Rectal smooth muscle tissue (tissue), 1 donor: ENCODE measurements at regions not wholly inside any gene's neighbourhood (a gene's known extent, or its start where the extent isn't known, plus 50 kb on each side); places are given as distances from the start of the nearest gene placed in this dataset.

Source experiments
- H3K27ac ChIP-seq: one replicate; pipeline ENCODE4 v1.7.0; 2013; ENCODE audit warnings: low read depth, low read length, inconsistent platforms
- H3K27me3 ChIP-seq: one replicate; pipeline ENCODE4 v1.7.0; 2013; ENCODE audit warnings: low read length; ENCODE audit not compliant: control insufficient read depth, insufficient read depth
- H3K36me3 ChIP-seq: one replicate; pipeline ENCODE4 v1.7.0; 2013; ENCODE audit warnings: low read length; ENCODE audit not compliant: control insufficient read depth, insufficient read depth
- H3K4me1 ChIP-seq: one replicate; pipeline ENCODE4 v1.7.0; 2013; ENCODE audit warnings: low read length; ENCODE audit not compliant: control insufficient read depth, insufficient read depth
- H3K4me3 ChIP-seq: one replicate; pipeline ENCODE4 v1.7.0; 2013; ENCODE audit warnings: low read length
- H3K9ac ChIP-seq: one replicate; pipeline ENCODE4 v1.7.0; 2013; ENCODE audit warnings: low read length

GRCh38 chr17:36736201-36737156, 135.1 kb downstream of the MRM1 start:
- no peak overlapping the region for H3K27ac ChIP-seq
- H3K36me3 ChIP-seq: no peaks in the 10 kb centered on the region
- no peak overlapping the region for H3K4me3 ChIP-seq
- no peaks in the 10 kb centered on the region for H3K4me1 ChIP-seq
- H3K27me3 ChIP-seq: no peaks in the 10 kb centered on the region
- H3K9ac ChIP-seq: no peak overlapping the region

- H3K9ac ChIP-seq: no peak overlapping the region
- H3K27ac ChIP-seq: no peak overlapping the region
- no peaks in the 10 kb centered on the region for H3K36me3 ChIP-seq
- H3K27me3 ChIP-seq: no peaks in the 10 kb centered on the region
- no peaks in the 10 kb centered on the region for H3K4me1 ChIP-seq
- no peak overlapping the region for H3K4me3 ChIP-seq
These were observed 137.8 kb downstream of the MRM1 start for GRCh38 chr17:36739208-36739607.

- Histone ChIP-seq H3K4me3 (no peak overlapping the region), H3K27me3 (no peaks in the 10 kb centered on the region), H3K36me3 (no peaks in the 10 kb centered on the region), H3K4me1 (no peaks in the 10 kb centered on the region), H3K27ac (no peak overlapping the region), H3K9ac (no peak overlapping the region)
These were observed 138.8 kb downstream of the MRM1 start for GRCh38 chr17:36740157-36740556.

GRCh38 chr17:36741019-36741902, 139.9 kb downstream of the MRM1 start:
- no peak overlapping the region for H3K27ac ChIP-seq
- H3K36me3 ChIP-seq: no peaks in the 10 kb centered on the region
- H3K4me1 ChIP-seq: no peaks in the 10 kb centered on the region
- no peak overlapping the region for H3K9ac ChIP-seq
- no peaks in the 10 kb centered on the region for H3K27me3 ChIP-seq
- H3K4me3 ChIP-seq: no peak overlapping the region

DNA sequence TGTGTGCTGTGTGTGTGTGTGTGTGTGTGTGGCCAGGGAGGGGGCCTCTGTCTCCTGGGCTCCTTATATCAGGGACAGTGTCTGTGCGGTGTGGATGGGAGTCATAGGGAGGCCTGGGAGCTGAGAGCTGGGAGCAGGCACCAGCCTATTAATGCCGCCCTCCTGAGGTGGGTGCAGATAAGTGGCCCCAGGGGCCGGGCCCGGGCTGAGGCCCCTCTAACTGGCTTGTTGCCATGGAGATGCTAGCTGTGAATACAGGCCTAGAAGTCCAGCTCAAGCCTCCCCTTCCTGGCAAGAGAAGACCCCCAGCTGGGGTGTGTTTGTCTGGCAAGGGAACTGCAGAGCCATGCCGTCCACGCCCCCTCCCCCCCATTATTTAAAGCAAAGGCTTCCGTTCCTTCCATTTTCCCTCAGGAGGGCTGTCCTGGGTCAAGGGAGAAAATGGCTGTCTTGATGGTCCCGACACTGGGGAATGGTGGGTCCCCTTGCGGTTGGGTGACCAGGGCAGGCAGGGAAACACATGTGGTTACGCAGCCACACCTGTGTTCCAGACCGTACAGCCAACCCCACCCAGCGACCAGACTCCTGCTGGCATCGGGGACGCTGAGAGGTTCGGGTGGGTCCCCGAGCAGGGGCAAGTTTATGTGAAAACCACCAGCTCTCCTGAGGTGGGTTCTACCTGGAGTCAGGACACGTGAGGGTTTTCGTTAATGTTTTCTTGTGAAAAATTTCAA, 141.1 kb downstream of the MRM1 start:
- Histone ChIP-seq H3K9ac (no peak overlapping the region), H3K27me3 (no peaks in the 10 kb centered on the region)

DNA sequence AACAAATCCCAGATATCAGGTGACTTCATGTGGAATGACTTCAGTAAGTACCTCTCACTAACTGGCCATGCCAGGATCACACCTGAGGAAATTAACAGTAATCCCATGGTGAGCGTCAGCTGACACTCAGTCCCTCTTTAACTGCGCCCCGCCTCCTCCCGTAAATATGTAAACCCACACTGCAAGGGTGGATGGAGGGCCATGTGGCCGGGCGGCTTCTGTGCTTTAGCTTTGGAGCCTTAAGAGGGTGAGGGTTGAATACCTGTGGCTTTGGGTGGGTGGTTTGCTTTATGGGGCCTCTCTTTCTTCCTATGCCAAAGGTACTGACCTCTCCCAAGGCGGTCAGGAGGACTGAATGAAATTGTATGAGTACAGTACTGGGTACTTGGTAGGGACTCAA, 141.7 kb downstream of the MRM1 start:
- Histone ChIP-seq H3K9ac (no peak overlapping the region), H3K27ac (no peak overlapping the region), H3K27me3 (no peaks in the 10 kb centered on the region), H3K4me3 (no peak overlapping the region), H3K36me3 (no peaks in the 10 kb centered on the region), H3K4me1 (no peaks in the 10 kb centered on the region)

More for the DNA sequence above, 141.1 kb downstream of the MRM1 start:
- no peaks in the 10 kb centered on the region for H3K4me1 ChIP-seq
- H3K27ac ChIP-seq: no peak overlapping the region
- no peaks in the 10 kb centered on the region for H3K36me3 ChIP-seq
- H3K4me3 ChIP-seq: no peak overlapping the region

DNA sequence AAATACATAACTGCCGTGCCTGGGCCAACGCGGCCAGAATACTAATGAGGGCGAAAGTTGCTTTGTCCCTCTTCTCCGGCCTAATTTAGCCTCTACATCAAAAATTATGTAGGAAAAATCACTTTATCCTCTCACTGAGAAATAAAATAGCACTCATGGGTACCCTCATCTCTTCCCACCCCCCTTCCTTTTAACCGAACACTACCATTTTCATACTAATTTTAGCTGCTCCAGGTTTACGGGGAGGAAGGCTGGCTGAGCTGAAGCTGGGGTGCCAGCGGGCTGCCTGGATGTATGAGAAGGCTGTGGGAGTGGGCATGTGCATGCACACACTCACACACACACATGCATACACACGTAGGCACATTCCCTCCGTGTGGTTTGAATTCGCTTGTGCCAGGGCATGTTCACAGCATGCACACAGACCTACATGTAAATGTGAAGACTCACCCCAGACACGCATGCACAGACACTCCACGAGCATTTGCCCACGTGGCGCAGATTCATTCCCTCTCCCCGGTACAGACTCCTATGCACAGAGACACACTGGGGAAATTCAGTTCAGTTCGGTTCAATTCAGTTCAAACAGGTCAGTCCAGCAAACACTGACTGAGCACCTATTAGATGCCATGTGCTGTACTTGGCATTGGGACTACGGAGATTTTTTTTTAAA, 145.1 kb downstream of the MRM1 start:
- H3K4me3 ChIP-seq: no peak overlapping the region
- H3K4me1 ChIP-seq: no peaks in the 10 kb centered on the region
- no peaks in the 10 kb centered on the region for H3K27me3 ChIP-seq
- H3K27ac ChIP-seq: no peak overlapping the region
- H3K36me3 ChIP-seq: no peaks in the 10 kb centered on the region
- no peak overlapping the region for H3K9ac ChIP-seq

GRCh38 chr17:36747861-36748260, 146.5 kb downstream of the MRM1 start:
- Histone ChIP-seq H3K27ac (no peak overlapping the region), H3K4me3 (no peak overlapping the region), H3K27me3 (no peaks in the 10 kb centered on the region), H3K9ac (no peak overlapping the region), H3K36me3 (no peaks in the 10 kb centered on the region), H3K4me1 (no peaks in the 10 kb centered on the region)

GRCh38 chr17:36748272-36748671, 146.9 kb downstream of the MRM1 start:
- Histone ChIP-seq H3K4me1 (no peaks in the 10 kb centered on the region), H3K4me3 (no peak overlapping the region), H3K36me3 (no peaks in the 10 kb centered on the region), H3K27me3 (no peaks in the 10 kb centered on the region), H3K27ac (no peak overlapping the region), H3K9ac (no peak overlapping the region)

GRCh38 chr17:36749493-36749892, 148.1 kb downstream of the MRM1 start:
- Histone ChIP-seq H3K4me1 (no peaks in the 10 kb centered on the region), H3K36me3 (no peaks in the 10 kb centered on the region), H3K27me3 (no peaks in the 10 kb centered on the region), H3K4me3 (no peak overlapping the region), H3K27ac (no peak overlapping the region), H3K9ac (no peak overlapping the region)

DNA sequence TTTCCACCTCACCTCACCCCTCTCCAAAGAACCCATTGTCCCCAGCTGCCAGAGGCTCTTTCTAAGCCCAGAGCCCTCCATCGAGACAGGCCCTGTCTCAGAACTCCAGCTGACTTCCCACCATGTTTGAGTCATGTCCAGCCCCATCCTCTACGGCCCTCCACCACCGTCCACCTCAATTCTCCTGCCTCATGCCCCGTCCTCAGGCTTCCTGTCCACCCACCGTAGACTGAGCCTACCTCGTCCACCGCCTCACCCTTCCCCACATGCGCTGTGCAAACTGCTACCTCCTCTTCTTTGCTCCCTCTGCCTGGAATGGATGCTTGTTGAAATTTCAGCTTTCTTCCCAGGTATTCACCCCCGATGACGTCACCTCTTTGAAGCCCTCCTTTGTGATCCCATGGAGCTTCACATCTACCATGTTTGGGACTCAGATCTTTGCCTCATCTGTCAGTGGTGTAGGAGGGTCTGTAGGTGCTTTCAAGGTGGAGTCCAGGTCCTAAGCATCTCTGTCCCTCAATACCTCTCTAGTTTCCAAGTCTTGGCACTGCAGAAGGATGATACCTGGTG, 149.0 kb downstream of the MRM1 start:
- H3K4me1 ChIP-seq: no peaks in the 10 kb centered on the region
- no peak overlapping the region for H3K27ac ChIP-seq
- no peaks in the 10 kb centered on the region for H3K27me3 ChIP-seq
- no peaks in the 10 kb centered on the region for H3K36me3 ChIP-seq
- H3K9ac ChIP-seq: no peak overlapping the region
- no peak overlapping the region for H3K4me3 ChIP-seq
